HG02610 (cell line): ENCODE measurements at regions not wholly inside any gene's neighbourhood (a gene's known extent, or its start where the extent isn't known, plus 50 kb on each side); places are given as distances from the start of the nearest gene placed in this dataset.
"Not testable (repeated sequence)": the region's sequence is repeated elsewhere in the genome, so short reads cannot be mapped to it uniquely, and the experiment has no call there.

Source experiments
- ATAC-seq: cut with Tn5 transposase; IDR thresholded peaks from one replicate; pipeline ENCODE4 v1.9.1; 2021; ENCODE audit warnings: mild to moderate bottlenecking, moderate library complexity; ENCODE audit not compliant: unreplicated experiment

DNA sequence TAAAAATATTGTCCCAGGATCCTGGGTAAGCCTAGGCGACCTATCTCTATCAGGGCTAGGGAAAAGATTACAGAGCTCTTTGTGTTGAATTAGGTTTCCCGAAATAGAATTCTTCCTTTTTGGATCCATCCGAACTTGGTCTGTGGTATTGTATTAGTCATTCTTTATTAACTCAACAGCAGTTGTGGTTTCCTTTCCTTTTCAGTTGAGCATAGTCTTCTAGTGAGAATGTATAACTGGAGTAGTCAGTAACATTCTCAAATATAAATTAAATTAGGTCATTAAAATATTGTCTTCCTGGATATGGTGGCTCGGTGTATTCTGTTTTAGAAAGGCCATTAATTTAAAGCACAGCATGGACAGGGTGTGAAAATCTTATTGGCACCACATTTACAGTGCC is 520.4 kb downstream of the NLGN4X start:
- ATAC-seq = no peak

DNA sequence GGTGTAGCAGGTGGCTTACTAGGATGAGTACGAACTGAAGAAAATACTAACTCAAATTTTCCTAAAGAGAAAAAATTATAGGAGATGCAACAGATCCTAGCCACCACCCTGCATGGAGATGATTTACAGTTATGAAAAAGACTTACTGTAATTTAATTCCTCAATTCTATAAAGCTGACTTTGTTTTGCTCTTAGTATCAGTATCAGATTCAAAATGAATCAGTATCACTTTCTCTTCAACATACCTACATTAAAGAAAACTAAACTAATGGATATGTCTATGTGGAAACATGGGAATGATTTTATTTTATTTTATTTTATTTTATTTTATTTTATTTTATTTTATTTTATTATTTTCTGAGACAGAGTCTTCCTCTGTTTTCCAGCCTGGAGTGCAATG is 525.8 kb downstream of the NLGN4X start:
- ATAC-seq = no peak

DNA sequence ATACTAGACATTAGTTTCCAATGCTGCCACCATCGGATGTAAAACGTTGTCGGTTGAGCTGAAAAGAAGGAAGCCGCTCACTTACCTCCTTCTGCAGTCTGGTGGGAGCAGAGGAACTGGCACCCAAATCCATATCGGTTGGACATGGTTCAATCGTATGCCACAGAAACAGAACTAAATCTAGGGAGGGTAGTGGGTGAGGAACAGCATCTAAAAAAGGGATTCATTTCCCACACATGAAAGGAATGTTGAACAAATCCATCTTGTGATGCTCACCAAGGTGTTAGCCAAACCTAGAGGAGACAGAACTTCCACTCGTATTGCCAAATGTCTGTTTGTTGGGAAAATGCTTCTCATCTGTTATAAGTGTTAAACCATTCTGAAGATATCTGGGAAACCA is 532.7 kb downstream of the NLGN4X start:
- ATAC-seq = no peak

DNA sequence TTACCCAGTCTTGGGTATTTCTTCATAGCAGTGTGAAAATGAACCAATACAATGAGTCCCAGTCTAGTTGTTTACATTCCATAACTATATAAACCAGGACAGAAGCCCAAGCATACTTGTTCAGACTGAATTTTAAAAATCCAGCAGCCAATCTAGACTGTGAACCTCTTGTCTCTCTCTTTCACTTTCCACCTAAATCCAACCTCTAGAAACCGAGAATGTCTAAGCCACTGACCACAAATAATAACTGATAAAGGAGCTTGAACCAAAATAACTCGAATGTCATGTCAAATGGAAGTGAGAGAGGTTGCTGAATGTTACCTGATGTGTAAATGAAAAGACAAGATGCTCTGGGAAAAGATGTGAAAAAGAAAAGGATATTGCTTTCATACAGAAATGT is 544.7 kb downstream of the NLGN4X start:
- no peak for ATAC-seq

DNA sequence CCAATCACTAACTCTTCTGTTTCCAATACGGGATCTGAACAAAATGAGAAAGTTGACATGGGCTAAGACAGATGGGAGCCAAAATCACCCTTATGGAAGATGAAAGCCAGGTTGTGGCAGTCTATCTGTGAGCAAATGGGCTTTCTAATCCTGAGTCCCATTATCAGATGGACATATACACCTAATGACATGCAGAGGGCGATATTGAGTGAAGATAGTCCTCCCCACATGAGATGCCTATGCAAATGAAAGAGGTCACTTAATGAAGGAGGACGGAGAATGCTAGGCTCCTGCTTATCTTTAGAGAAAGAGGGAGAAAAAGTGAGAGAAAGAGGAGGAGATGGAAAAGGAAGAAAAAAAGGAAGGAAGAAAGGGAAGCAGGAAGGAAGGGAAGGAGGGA is 547.5 kb downstream of the NLGN4X start:
- ATAC-seq = no peak

- no peak for ATAC-seq
These were observed 554.6 kb downstream of the NLGN4X start for GRCh38 chrX:5674036-5674435.

GRCh38 chrX:5672099-5672498 is 556.6 kb downstream of the NLGN4X start:
- no peak for ATAC-seq

DNA sequence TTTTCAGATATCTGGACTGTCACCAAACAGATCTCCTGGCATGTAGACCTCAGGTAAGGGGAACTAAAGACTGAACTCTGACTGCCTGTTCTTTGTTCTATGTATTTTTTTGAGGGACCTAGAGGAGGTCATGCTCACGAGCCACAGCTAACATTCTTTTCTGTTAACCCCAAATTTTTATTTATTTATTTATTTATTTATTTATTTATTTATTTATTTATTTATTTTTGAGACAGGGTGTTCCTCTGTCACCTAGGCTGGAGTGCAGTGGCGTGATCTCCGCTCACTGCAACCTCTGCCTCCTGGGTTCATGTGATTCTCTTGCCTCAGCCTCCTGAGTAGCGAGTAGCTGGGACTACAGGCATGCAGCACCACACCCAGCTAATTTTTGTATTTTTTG is 562.0 kb downstream of the NLGN4X start:
- ATAC-seq = not testable (repeated sequence)

- ATAC-seq = no peak
These were observed 572.1 kb downstream of the NLGN4X start for GRCh38 chrX:5656544-5656943.

DNA sequence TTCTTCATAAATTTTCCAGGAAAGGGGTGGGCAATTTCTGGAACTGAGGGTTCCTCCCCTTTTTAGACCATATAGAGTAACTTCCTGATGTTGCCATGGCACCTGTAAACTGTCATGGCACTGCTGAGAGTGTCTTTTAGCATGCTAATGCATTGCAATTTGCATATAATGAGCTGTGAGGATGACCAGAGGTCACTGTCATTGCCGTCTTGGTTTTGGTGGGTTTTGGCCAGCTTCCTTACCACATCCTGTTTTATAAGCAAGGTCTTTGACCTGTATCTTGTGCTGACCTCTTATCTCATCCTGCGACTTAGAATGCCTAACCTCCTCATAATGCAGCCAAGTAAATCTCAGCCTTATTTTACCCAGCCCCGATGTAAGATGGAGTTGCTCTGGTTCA is 577.8 kb downstream of the NLGN4X start:
- ATAC-seq = no peak

GRCh38 chrX:5648941-5649568 is 579.6 kb downstream of the NLGN4X start:
- ATAC-seq = no peak

DNA sequence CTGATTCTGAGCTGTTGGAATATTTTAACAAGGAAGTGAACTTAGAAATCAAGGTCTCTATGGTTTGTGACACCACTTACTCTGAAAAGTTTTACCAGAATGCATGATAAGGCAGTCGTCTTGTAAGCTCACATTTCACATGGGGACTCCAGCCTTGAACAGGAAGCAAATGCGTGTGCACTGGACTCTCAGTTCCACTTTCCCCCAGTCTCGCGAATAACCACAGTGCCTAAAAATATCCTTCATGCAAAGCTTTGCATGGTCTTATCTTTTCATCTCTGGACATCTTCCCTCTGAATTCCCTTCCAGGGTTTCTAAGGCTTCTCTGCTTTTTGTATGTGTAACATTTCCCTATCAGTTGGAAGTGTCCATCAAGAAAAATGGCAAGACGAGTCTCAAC is 581.8 kb downstream of the NLGN4X start:
- ATAC-seq = peak; percentile 98

DNA sequence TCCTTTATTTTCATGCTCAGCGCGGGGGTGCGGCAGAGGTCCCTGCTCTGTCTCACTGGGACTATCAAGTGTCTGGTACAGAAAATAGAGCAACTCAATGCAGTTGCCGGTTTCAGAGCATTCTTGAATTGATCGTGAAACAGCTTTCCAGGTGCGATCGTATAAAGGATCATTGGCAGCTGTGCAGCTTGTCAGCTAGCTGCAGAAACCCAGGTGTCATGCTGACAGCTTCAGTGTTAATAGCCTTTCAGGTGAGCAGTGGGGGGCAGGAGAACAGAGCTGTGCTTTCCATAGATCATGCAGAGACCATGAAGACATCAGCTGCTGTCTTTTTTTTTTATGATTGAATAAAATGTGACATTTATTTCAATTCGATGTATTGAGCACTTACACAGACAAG is 583.9 kb downstream of the NLGN4X start:
- ATAC-seq = no peak

GRCh38 chrX:5640071-5640470 is 588.6 kb downstream of the NLGN4X start:
- no peak for ATAC-seq

- no peak for ATAC-seq
These were observed 590.1 kb downstream of the NLGN4X start for GRCh38 chrX:5638572-5638971.

DNA sequence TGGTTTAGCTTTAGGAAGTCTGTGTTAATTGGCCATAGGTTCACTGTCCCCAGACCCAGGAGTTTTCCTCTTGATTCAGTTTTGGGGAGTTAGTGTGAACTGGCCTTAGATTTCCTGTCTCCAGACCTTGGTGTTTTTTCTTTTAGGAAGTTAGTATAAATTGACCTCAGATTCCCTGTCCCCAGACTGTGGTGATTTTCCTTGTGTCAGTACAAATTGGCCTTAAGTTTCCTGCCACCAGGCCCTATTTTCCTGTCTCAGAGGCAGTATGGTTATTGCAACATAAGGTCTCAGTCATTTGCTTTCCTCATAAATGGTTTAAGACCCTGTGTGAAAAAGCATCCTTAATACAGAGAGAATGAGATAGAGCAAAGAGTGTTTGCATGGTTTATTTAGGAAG is 595.8 kb downstream of the NLGN4X start:
- ATAC-seq = no peak

GRCh38 chrX:5632061-5632614 is 596.5 kb downstream of the NLGN4X start:
- no peak for ATAC-seq

DNA sequence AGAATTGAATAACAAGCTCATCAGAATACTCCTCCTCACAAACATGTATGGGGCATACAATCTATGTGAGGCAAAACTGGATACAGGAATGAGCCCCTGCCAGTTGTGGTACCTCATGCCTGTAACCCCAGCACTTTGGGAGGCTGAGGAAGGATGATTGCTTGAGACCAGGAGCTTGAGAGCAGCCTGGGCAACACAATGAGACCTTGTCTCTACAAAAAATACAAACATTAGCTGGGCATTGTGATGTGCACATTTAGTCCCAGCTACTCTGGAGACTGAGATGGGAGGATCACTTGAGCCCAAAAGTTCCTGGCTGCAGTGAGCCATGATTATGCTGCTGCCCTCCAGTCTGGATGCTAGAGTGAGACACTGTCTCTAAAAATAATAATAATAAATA is 611.0 kb downstream of the NLGN4X start:
- ATAC-seq = no peak

DNA sequence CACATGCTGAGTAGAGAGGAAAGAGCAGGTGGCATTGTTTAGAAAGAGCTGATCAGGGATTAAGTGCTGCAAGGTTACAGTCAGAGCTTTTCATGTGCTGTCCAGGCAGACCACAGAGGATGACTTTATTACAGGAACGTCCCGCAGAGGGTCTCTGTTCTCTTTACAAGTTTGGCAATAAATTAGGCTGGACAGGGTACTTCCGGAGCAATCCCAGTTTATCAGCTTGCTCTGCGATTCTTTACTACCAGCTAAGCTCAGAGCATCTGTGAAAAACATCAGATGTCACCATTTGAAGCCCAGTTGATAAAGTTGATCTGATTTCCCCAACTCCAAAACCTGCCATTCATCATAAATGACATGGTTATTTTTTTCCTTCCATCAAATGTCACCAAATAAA is 633.1 kb downstream of the NLGN4X start:
- no peak for ATAC-seq

- ATAC-seq = no peak
These were observed 641.9 kb downstream of the NLGN4X start for GRCh38 chrX:5586726-5587125.

DNA sequence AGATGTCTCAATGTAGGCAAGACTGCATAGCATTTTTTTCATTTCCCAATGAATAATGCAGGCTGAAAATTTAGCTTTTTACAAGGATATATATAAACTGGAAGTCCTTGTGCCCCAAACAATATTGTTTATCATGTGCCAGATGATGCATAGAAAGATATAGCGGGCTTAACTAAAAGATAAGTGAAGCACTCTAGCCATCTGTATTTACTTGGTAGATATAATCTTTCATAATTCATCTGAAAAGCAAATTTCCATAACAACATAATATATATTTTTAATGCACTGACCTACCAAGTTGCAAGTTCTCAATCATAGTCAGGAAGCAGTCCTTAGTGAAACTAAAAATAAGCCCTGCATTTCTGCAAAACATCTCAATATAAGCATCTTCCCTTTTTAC is 653.3 kb downstream of the NLGN4X start:
- no peak for ATAC-seq

DNA sequence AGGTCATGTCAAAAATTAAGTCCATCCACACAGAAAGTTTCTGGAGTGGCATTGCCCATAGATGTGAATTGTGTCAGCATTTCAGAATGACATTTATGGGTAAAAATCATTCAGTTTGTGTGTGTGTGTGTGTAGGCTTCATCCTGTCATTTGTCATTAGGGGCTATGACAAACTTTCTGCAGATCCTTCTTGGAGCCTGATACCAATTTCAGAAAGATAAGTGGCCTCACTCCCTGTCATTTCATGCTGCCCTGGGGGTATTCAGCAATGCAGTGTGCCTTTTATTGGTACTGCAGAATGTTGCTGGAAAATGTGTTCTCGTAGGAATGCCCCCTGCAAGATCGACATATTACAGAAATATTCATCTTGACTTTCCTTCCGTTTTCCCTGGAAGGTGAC is 659.7 kb downstream of the NLGN4X start:
- ATAC-seq = no peak

DNA sequence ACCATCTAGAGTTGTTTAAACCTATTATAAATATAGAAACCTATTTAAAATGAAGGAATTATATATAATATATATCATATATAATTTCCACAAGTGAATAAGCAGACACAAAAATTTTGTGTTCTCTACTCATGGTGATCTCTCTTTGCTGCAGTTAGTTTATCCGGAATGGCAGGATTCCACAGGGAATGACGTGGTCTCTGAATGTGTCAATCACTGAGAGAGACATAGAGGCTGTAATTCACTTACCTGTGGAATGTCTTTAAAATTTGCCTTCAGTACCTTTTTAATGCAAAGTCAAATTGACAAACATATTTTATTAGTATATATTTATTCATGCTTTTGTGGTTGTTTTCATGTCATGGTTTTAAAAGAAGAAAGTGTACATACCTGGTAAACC is 669.3 kb downstream of the NLGN4X start:
- no peak for ATAC-seq
